RKO (cell line): ENCODE measurements at regions not wholly inside any gene's neighbourhood (a gene's known extent, or its start where the extent isn't known, plus 50 kb on each side); places are given as distances from the start of the nearest gene placed in this dataset.

Source experiments
- DNase-seq: peaks from one replicate; pipeline ENCODE4 v3.0.0-alpha.2; 2016; ENCODE audit warnings: low spot score

DNA sequence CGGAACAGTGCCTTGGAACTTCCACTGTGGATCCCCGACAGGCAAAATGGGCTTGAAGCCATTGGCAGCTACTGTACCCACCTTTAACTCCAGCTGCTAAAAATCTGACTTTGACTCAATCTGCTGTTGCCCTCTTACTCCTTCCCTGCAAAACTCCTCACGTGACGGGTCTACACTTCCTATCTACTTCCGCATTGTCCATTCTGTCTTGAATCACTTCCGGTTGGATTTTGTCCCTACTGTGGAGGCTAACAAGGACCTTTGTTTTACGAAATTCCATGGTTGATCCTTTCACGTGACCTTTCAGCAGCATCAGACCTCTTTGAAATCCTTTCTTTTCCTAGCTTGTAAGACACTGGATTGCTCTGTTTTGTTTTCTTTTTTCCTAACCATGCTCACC, 268.4 kb downstream of the PRDM2 start:
- DNase-seq, result no peak

DNA sequence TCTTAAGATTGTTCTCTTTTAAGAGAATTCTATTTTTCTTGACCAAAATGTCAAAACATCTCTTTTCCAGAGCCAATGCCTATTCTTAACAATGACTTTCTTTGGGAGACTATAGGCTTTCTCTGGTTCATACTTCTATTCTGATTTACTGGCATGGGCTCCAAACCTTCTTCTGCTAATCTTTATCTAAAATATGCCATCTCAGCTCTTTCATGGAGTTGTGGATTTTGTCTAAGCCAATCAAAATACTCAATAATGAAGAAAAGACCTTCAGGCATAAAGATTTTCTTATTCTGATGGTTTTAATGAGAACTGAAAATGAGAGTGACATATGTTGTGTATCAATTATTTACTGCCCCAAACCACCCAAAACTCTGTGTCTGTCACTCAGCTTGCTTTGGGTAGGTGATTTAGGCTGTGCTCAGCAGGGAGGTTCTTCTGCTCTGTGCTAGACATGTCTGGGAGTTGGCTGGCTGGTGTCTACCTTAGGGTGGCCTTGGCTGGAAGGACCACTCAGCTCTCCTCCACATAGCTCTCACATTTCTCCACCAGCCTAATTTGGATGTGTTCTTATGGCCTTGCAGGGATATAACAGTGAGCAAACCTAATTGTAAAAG, 270.8 kb downstream of the PRDM2 start:
- no peak for DNase-seq

DNA sequence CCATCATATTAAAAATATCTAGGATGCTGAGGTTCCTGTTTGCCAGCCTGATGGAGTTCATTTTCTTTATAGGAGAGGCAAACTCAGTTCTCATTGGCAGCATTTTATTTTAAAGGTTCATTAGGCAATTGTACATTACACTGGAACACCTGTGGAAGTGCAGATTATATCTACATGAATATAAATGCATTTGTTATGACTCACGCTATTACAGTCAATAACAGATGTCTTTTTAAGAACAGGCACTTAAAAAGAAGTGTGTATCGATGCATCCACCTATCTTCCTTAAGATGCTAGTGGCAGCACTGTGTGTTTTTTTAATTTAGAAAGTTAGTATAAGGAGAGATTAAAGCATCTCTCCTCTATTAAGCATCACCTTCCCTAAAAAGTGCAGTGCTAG, 276.5 kb downstream of the PRDM2 start:
- DNase-seq, result no peak

DNA sequence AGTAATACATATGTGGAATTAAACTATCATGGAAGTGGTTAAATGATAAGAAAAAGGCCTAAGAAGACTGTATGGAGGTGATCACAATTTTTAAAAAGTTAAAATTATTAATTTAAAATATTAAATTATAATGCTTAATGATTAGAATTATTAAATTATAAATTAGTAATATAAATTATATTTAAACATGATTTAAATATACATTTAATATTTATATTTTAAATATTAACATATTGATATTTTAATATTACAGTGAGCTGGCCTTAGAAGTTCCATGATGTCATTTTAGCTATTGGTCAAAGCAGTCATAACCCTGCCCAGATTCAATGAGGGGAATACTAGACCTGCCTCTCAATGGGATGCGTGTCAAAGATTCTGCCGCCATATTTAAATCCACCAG, 281.2 kb downstream of the PRDM2 start:
- DNase-seq, result no peak

DNA sequence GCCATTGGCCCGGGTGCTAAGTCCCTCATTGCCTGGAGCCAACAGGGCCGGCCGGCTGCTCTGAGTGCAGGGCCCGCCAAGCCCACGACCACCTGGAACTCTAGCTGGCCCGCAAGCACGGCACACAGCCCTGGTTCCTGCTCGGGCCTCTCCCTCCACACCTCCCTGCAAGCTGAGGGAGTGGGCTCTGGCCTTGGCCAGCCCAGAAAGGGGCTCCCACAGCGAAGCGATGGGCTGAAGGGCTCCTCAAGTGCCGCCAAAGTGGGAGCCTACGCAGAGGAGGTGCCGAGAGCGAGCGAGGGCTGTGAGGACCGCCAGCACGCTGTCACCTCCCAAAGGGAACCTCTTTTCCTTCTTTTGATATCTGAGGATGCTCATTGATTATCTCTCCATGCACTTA, 283.4 kb downstream of the PRDM2 start:
- DNase-seq, result no peak

DNA sequence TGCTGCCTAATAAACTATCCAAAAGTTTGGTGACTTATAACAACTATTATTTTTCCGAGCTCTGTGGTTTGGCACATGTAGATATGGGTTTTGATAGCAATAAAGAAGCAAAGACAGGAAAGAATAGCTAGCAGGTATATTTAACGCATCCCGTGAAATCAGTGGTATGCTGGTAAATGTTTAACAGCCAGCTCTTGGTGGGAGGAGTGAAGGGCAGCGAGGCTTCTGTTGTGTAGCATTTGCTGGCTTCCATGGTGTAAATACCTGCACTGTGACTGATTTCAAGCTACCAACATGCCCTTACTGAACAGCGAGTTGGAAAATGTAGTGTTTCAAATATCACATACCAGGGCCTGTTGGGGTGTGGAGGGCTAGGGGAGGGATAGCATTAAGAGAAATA, 291.0 kb downstream of the PRDM2 start:
- DNase-seq, result no peak

DNA sequence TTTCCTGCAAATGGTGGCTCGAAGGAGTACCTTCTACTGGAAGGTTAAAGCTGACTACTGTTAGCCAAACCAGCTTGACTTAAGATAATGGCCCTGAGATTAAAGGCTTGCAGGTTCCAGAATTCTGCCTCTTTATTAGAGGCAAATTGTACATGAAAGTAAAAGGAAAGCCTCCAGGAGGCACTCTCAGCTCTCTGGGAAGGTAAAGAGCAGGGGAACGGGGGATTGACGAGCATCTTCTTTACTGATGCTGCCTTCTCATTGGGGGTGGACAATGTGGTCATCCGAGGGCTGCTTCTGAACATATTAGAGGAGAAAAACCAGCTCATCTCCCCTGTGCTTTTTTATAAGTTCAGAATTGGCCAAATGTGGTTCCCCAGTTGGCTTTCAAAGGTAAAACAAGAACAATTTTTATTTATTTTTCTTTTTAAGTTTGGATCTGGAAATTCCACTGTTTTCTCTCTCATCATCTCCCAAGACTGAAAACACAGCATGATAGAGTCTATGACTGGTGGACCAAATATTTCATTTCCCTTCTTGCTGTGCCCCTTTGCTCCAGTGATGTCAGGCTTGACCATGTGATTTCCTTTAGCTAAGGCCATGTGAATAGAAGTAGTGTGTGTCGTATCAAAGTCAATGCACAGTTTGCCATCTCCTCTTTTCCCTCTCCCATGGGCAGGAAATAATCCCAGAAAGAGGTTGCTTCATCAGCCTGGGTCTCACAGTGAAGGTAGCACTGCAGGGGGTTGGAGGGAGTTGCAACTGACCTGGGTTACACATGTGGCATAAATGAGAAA, 292.7 kb downstream of the PRDM2 start:
- no peak for DNase-seq

DNA sequence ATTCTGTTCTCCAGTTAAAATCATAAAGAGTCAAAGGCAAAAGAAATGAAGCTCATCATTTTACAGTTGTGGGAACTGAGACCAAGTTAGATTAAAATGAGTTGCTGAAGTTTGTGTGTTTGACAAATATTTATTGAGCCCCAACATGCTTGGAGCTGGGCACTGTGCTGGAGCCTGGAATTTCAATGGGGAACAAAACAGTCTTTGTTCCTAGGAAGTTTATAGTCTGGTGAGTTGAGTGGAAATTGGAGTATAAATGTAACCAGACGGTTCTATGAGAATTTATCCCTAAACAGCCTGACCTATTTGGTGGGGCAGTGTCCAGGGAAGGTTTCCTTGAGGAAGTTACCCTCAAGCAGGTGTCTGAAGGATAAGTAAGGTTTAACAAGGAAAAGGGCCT, 294.4 kb downstream of the PRDM2 start:
- DNase-seq, result no peak

DNA sequence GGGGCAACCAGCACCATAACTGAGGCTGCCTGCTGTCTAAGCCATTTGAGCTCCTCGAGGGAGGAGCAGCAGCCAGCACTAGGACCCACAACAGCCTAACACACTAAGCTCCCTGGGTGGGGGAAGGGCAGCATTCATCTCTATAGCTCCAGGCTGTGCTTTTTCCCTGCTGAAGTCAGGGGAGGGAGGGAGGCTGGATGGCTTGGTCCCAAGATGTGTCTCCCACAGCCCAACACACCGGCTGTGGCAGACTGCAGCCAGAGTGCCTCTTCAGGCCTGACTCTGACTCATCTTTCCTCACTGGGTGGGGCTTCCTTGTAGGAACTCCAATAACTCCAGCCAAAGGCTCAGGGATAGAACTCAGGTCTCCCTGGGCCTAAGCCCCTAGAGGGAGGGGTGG, 296.3 kb downstream of the PRDM2 start:
- DNase-seq, result no peak

DNA sequence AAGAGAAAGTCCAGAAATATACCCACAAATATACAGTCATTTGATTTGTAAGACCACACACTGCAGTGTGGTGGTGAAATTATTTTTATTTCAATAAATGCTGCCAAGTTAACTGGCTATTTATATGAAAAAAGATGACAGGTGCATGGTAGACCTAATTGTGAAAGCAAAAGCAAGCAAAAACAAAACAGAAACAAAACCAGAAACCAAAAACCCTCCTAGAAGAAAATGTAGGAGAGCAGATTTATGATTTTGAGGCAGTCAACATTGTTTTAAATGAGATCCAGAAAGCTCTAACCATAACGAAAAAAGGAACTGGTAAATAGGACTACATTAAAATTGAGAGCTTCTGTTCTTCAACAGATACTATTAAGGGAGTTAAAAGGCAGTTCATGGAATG, 303.6 kb downstream of the PRDM2 start:
- no peak for DNase-seq

DNA sequence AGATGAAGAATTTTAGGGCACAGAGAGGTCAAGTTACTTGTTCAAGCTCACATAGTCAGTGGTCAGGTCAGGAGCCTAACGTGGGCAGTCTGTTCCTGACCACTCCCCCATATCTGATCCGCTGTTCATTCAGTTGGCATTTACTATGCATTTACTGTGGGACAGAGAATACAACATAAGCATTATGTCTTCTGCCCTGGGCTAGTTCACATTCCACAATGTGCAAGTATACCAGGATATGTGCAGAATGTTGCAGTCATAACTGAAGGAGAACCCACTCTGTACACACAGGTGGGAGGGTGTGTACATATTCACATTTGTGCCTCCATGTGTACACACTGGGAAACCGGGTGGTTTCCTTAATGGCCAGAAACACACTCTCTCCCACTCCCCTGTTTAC, 309.6 kb downstream of the PRDM2 start:
- no peak for DNase-seq

DNA sequence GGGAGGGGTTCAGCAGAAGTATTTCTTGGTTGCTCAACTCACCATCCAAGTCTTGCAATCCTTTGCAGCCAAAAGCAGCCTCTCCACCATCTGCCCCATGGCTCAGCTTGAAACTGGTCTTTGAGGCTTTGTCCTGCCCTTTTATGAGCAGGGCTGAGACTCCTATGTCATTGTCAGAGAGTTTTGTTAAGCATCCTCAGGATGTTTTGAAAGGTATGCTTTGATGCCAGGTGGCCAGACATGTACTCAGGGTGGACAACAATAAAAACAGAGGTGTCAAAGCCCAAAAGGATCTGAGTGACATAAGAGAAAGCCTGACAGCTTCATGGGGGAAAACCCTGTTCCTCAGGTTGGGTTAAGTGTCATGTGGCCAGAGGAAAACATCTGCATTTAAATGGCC, 310.5 kb downstream of the PRDM2 start:
- DNase-seq, result no peak

DNA sequence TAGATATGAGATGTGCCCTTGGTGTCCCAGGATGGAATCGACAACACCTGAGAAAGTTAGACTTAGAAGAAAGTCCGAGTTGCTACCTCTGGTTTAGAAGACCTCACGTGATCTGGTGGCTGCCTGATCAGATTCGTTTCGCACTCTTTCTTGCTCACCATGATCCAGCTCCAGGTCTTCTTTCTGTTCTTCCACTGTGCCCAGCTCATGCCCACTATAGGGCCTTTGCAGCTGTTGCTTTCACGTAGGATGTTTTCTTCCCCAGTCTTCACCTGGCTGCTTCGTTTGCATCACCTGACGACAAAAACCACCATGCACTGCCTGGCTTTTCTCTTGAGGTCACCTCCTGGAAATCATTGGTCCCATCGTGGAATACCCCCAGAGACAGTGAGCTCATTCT, 311.1 kb downstream of the PRDM2 start:
- DNase-seq, result no peak

DNA sequence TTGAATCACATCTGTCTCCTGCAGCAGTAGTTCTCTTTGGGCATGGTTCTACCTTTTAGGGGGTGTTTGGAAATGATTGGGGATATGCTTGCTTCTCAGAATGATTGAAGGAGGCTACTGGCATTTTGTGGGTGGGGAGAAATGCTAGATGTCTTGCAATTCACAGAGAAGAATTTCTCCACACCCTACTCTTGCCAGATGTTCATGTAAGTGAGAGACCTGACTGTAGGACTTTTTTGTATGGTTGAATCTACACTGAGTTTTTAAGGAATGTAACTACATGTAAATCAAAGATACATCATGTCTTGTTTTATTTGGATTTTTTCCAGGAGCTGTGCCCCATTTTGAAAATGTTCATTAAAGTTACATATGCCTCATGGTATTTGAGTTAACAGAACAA, 311.9 kb downstream of the PRDM2 start:
- no peak for DNase-seq

DNA sequence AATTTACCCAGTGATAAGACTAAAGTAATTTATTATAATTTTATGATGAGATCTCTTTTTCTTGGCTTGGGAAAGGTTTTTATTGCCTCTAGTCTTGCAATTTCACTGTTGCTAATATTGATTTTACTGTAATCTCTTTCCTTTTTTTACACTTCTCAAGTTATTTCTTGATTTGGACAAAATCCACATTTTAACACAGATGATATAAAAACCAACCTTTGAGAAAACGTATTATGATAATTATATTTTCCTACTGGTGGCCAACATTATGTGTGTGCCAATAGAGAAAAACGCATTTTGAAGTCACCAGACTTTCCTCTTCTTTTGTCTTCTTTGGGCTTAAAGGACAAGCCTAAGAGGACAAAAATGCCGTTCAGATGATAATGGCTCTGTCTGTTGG, 314.9 kb downstream of the PRDM2 start:
- no peak for DNase-seq

DNA sequence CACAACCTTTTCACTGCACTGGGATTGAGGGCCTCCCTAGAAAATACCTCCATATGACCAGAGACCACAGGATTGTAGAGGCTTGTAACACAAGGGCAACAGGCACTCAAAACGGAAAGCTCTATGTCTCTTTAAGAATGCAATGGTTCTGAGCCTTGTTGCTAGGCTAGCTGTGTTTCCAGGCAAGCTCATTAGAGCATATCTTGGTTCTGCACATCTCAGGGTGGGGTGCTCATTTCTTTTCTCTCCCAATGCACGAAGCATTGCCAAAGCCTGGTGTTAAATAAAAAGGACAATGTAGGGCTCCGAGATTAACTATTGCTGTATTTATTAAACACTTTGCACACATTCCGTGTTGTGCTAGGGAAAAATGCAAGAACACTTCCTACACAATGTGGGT, 315.9 kb downstream of the PRDM2 start:
- no peak for DNase-seq

DNA sequence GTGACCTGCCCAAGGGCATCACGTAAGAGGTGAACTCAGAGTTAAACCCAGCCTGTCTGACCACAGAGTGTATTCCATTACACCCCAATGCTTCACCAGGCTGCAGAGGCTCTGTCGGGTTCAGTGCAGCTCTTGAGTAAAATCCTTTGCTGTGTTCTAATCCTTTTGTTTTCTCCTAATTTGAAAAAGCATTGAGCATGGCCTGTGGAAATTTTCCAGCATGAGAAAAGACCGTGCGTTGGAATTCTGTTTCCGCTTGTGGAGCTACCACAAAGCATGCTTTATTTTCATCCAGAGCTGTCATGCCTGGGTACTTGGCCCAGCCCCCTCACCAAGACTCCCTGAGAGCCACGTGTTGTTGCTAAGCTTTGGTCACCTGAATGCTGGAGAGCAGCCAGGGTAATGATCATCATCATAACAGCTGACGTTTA, 317.6 kb downstream of the PRDM2 start:
- no peak for DNase-seq

DNA sequence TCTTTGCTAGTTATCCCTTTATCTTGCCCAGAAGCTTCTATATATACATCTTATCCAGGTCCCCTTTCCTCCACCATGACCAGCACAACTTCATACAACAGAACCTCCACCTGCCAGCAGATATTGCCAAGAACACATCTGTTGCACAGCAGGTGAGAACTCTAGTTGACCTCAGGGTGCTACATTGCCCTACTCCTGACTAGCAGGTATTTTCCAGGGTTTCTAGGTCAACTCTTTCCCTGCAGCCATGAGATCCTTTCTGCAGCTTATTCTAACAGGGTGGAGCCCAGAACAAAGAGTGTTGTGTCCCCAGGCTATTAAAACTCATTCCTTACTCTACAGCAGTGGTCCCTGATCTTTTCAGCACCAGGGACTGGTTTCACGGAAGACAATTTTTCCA, 319.5 kb downstream of the PRDM2 start:
- DNase-seq, result no peak

DNA sequence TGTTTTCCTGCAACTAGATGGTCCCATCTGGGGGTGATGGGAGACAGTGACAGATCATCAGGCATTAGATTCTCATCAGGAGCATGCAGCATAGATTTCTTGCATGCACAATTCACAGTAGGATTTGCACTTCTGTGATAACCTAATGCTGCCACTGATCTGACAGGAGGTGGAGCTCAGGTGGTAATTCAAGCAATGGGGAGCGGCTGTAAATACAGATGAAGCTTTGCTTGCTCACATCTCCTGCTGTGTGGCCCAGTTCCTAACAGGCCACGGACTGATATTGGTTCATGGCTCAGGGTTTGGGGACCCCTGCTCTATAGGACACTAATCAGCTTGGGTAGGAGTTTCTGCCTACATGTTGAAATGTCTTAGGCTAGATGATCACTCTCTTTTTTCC, 320.0 kb downstream of the PRDM2 start:
- DNase-seq, result no peak

DNA sequence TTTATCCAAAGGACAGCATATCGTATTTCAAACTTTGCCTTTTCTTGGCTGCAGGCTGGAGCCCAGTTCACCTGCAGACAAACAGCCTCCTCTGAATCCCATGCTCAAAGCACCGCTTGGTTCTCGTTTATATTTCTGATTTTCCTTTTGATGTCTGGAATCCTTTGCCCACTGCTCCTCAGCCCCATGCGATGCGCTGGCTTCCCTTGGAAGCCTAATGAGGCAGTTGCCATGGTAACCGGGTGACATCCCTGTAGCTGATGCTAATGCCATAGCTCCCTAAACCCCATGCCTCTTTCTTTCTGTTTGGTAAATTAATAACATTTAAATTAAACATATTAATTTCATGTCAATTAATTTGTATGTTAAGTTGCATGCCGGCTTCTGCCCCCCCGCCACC, 327.1 kb downstream of the PRDM2 start:
- no peak for DNase-seq

DNA sequence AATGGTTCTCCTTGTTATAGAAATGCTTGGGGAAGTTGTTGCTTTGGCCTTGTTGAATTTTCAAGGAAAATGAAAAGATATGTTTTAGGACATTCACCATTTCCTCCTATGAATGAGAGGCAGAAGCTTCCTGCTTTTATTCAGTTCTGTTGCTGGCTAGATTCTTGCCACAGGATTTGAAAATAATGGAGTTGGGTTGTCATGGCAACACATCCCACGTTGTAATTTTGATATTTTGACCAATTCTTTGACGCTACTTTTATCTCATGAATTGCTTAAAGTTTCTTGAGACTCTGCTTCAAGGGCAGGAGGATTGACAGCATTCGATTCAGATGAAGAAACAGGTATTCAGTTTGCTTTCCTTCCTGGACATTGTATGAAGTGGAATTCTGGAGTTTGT, 331.5 kb downstream of the PRDM2 start:
- no peak for DNase-seq

DNA sequence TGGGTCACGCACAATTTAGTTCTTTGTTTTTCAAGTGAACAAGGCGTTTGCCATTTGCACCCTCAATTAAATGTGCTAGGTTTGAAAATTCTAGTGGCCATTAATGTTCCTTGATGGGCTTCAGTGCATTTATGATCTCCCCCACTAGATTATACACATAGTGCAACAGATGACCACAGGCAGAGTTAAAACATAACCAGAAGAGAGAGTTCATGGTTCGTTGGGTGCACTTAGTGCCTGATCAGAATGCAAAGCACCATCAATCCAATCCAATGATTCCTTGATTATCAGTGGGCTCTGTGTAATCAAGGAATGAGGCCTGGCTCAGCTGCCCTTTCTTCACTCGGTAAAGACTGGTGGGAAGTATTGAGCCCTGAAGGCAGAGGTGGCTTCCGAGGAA, 334.5 kb downstream of the PRDM2 start:
- DNase-seq, result no peak

DNA sequence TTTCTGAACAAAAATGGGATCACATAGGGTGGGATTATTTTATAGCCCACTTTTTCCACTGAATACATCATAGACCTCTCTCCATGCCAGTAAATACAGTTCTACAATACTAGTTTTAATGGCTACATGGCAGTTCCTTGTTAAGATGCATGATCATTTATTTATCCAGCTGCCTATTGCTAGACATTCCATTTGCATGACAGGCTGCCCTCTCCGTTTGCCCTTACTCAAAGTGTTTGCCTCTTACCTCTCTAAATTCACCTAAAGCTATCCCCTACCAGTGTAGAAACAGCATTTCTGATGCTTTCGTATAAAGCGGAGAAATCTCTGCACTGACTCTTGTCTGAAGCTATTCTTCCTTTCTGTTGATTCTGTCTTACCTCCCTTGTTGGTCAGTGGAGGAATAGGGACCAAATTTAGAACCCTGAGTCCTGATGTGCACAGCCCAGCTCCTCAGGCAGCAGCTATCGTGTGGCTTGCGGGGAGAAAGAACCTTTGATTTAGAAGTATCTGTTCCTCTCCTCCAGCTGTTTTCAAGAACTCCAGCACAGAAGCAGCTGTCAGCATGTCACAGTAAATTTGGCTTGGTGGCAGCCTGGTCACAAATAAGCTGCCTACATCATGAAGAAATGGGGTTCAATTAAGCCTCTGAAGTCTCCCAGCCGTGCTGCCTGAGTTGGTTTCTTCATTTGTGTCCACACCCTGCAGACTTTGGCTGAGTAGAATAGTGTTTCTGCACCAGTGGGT, 337.3 kb downstream of the PRDM2 start:
- no peak for DNase-seq
